ENCODE measurements at regions not wholly inside any gene's neighbourhood (a gene's known extent, or its start where the extent isn't known, plus 50 kb on each side); places are given as distances from the start of the nearest gene placed in this dataset.

DNA sequence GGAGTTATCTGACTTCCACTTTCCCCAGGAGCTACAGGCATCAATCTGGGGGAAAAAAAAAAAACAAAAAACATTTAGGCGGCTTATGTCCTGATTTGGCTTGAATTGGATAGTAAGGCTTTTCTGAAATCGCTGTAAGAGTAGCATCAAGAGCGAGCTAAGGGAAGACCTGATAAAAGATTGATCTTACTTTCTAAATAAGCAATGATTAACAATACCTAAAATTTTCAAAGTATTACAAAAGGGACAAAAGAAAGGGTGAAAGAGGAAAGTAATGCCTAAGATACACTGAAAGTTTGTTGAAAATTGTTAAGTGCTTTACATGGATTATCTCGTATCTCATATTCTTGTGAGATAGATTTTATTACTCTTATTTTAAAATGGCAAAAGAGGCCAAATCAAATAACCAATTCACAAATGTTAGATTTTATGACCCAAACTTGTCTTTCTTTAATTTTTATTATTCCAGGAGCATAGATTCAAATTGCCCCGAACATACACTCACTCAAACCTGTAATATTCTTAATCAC is 106.4 kb upstream of the PRSS16 start:
- TF ChIP-seq, protein P1, sequence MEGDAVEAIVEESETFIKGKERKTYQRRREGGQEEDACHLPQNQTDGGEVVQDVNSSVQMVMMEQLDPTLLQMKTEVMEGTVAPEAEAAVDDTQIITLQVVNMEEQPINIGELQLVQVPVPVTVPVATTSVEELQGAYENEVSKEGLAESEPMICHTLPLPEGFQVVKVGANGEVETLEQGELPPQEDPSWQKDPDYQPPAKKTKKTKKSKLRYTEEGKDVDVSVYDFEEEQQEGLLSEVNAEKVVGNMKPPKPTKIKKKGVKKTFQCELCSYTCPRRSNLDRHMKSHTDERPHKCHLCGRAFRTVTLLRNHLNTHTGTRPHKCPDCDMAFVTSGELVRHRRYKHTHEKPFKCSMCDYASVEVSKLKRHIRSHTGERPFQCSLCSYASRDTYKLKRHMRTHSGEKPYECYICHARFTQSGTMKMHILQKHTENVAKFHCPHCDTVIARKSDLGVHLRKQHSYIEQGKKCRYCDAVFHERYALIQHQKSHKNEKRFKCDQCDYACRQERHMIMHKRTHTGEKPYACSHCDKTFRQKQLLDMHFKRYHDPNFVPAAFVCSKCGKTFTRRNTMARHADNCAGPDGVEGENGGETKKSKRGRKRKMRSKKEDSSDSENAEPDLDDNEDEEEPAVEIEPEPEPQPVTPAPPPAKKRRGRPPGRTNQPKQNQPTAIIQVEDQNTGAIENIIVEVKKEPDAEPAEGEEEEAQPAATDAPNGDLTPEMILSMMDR (IDR thresholded peaks at IDR 0.05), result no peak
- TF ChIP-seq POLR2A (IDR thresholded peaks at IDR 0.05) (no peak), EP300 (IDR thresholded peaks at IDR 0.05) (no peak)

Data from tibial nerve (tissue), 4 donors.